Neuronal stem cell (in vitro differentiated cells): ENCODE measurements at regions not wholly inside any gene's neighbourhood (a gene's known extent, or its start where the extent isn't known, plus 50 kb on each side); places are given as distances from the start of the nearest gene placed in this dataset.

ENCODE experiments used
- DNase-seq: peaks from one replicate; pipeline ENCODE4 v3.0.0-alpha.2; 2013; ENCODE audit warnings: low spot score
- H2AFZ ChIP-seq: one replicate; pipeline ENCODE4 v1.6.1; 2013; ENCODE audit warnings: mild to moderate bottlenecking, low read length, inconsistent platforms
- H2AK5ac ChIP-seq: 2 replicates; pipeline ENCODE4 v1.6.1; 2013; ENCODE audit warnings: low read depth, mild to moderate bottlenecking, inconsistent platforms, low read length, moderate library complexity, mixed read lengths
- H2BK120ac ChIP-seq: 2 replicates; pipeline ENCODE4 v1.6.1; 2013; ENCODE audit warnings: low read depth, mild to moderate bottlenecking, inconsistent platforms, low read length, moderate library complexity, mixed read lengths
- H2BK12ac ChIP-seq: one replicate; pipeline ENCODE4 v1.6.1; 2013; ENCODE audit warnings: low read length, inconsistent platforms
- H2BK15ac ChIP-seq: 2 replicates; pipeline ENCODE4 v1.6.1; 2013; ENCODE audit warnings: mild to moderate bottlenecking, low read length, inconsistent platforms, mixed read lengths
- H2BK5ac ChIP-seq: one replicate; pipeline ENCODE4 v1.6.1; 2013; ENCODE audit warnings: inconsistent platforms, mild to moderate bottlenecking, low read length, moderate library complexity
- H3K14ac ChIP-seq: one replicate; pipeline ENCODE4 v1.6.1; 2013; ENCODE audit warnings: low read length, inconsistent platforms
- H3K18ac ChIP-seq: 2 replicates; pipeline ENCODE4 v1.6.1; 2013; ENCODE audit warnings: low read length, inconsistent platforms
- H3K23ac ChIP-seq: 2 replicates; pipeline ENCODE4 v1.6.1; 2013; ENCODE audit warnings: low read depth, mild to moderate bottlenecking, mixed read lengths, low read length, inconsistent platforms; ENCODE audit not compliant: poor library complexity
- H3K27ac ChIP-seq: replicated peaks from 3 replicates; pipeline ENCODE4 v1.5.1; 2013; ENCODE audit warnings: low read length, inconsistent platforms
- H3K27me3 ChIP-seq, 3 experiments: 2 replicates each; pipeline ENCODE4 v1.6.1; 2013; ENCODE audit warnings: low read length in 3 of 3, mild to moderate bottlenecking in 2 of 3, inconsistent platforms in 1 of 3, low read depth in 1 of 3, mixed read lengths in 1 of 3, moderate library complexity in 1 of 3; ENCODE audit not compliant: control insufficient read depth in 3 of 3, insufficient read depth in 3 of 3
- H3K36me3 ChIP-seq, 2 donors: replicated peaks in 1 of 2; 2 replicates each; pipeline ENCODE4 v1.6.1; 2013; ENCODE audit warnings: low read length in 2 of 2; ENCODE audit not compliant: control insufficient read depth in 2 of 2, insufficient read depth in 2 of 2
- H3K4ac ChIP-seq: 2 replicates; pipeline ENCODE4 v1.6.1; 2013; ENCODE audit warnings: inconsistent platforms, mild to moderate bottlenecking, low read length, moderate library complexity
- H3K4me1 ChIP-seq, 2 donors: 1 replicate in 1 of 2; 2 replicates in 1 of 2; pipeline ENCODE4 v1.6.1; 2013; ENCODE audit warnings: low read length in 2 of 2, low read depth in 1 of 2; ENCODE audit not compliant: control insufficient read depth in 2 of 2, insufficient read depth in 1 of 2
- H3K4me2 ChIP-seq: one replicate; pipeline ENCODE4 v1.6.1; 2013; ENCODE audit warnings: mild to moderate bottlenecking, low read length, inconsistent platforms; ENCODE audit not compliant: insufficient read depth, poor library complexity, severe bottlenecking
- H3K4me3 ChIP-seq, 2 donors: 2 replicates each; pipeline ENCODE4 v1.5.1; 2013; ENCODE audit warnings: low read length in 2 of 2, mild to moderate bottlenecking in 2 of 2, inconsistent platforms in 1 of 2, moderate library complexity in 1 of 2
- H3K79me1 ChIP-seq: one replicate; pipeline ENCODE4 v1.6.1; 2013; ENCODE audit warnings: low read depth, mild to moderate bottlenecking, inconsistent platforms, low read length, moderate library complexity
- H3K9ac ChIP-seq: one replicate; pipeline ENCODE4 v1.6.1; 2013; ENCODE audit warnings: mild to moderate bottlenecking, low read depth, low read length, inconsistent platforms; ENCODE audit not compliant: poor library complexity
- H3K9me3 ChIP-seq, 2 donors: replicated peaks in 1 of 2; 2 replicates each; pipeline versions ENCODE3 to v1.6.1; 2013; ENCODE audit warnings: low read length in 2 of 2, mild to moderate bottlenecking in 2 of 2, inconsistent platforms in 1 of 2, low read depth in 1 of 2, mixed read lengths in 1 of 2, moderate library complexity in 1 of 2; ENCODE audit not compliant: control insufficient read depth in 2 of 2, insufficient read depth in 1 of 2
- H4K8ac ChIP-seq: one replicate; pipeline ENCODE4 v1.6.1; 2013; ENCODE audit warnings: low read depth, mild to moderate bottlenecking, inconsistent platforms, low read length, moderate library complexity
- H4K91ac ChIP-seq: one replicate; pipeline ENCODE4 v1.6.1; 2013; ENCODE audit warnings: low read length, low read depth, mild to moderate bottlenecking, inconsistent platforms; ENCODE audit not compliant: poor library complexity
- WGBS, 2 donors: extraction: QIAGEN DNeasy Blood & Tissue Kit; methylation state at CpG; one replicate each; pipeline ENCODE4 v1.1.7; 2013; ENCODE audit warnings: missing lambda C conversion rate in 2 of 2, mixed read lengths in 1 of 2; ENCODE audit not compliant: insufficient read length in 2 of 2, insufficient replicate concordance in 1 of 2; ENCODE audit errors: extremely low coverage in 2 of 2; 5-methylcytosine and 5-hydroxymethylcytosine counted together

DNA sequence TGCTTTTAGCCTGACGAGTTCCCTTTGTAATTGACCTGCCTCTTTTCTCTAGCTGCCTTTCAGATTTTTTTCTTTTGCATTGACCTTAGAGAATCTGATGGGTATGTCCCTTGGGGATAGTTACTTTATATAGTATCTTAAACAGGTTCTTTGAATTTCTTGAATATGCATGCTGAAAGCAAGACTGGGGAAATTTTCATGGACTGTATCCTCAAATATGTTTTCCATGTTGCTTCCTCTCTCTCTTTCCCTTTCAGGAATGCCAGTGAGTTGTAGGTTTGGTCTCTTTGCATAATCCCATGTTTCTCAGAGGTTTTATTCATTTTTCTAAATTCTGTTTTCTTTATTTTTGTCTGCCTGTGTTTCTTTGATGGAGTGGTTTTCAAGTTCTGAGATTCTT is 81.8 kb upstream of the CPNE4 start:
- WGBS, 2 donors: no CpG with 5 or more reads among the region's 1 CpG
- Histone ChIP-seq H2BK5ac (no peak overlapping the region), H3K79me1 (no peaks in the 10 kb centered on the region), H3K4me1 (no peaks in the 10 kb centered on the region), H2AK5ac (no peak overlapping the region), H4K8ac (no peak overlapping the region), H3K9me3 (peaks cover 0 to 1% of the 10 kb centered on the region in 2 donors), H3K27me3 (no peaks in the 10 kb centered on the region), H3K27ac (no peak overlapping the region), H3K4me2 (no peak overlapping the region), H3K14ac (no peak overlapping the region), H4K91ac (no peak overlapping the region), H3K23ac (no peak overlapping the region), H2BK120ac (no peak overlapping the region), H2BK15ac (no peak overlapping the region), H3K4ac (no peak overlapping the region), H3K18ac (no peak overlapping the region), H2BK12ac (no peak overlapping the region), H3K36me3 (no peaks in the 10 kb centered on the region), H2AFZ (no peak overlapping the region), H3K9ac (no peak overlapping the region), H3K4me3 (no peak overlapping the region)
- DNase-seq: no peak

DNA sequence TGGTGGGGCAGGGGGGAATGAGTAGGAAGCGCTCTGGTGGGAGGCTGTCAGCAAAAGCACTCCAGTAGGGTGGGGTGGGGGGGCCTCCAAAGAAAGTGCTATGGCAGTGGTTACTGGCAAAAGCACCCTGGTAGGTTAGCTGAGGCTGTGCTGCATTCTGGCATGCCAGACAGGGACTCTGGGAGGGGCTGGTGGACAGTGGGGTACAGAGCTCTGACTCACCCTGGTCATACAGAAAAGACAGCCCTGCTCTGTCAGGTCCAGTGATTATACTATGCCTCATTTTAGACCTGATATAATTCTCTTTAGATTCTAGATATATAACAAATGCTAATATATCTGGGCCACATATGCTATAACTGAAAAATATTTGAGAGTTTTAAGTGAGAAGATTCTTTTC is 82.8 kb upstream of the CPNE4 start:
- peak overlapping the region; percentile 44 for H3K18ac ChIP-seq
- H3K27ac ChIP-seq: no peak overlapping the region
- H3K36me3 ChIP-seq: no peaks in the 10 kb centered on the region
- no peaks in the 10 kb centered on the region for H3K79me1 ChIP-seq
- no peak overlapping the region for H2BK15ac ChIP-seq
- peaks cover 0 to 1% of the 10 kb centered on the region in 2 donors for H3K9me3 ChIP-seq
- H3K4me1 ChIP-seq: no peaks in the 10 kb centered on the region
- H2AFZ ChIP-seq: no peak overlapping the region
- no peak overlapping the region for H4K8ac ChIP-seq
- no peak overlapping the region for H4K91ac ChIP-seq
- H2BK5ac ChIP-seq: no peak overlapping the region
- no peak overlapping the region for H2AK5ac ChIP-seq
- no peak overlapping the region for H3K14ac ChIP-seq
- H3K23ac ChIP-seq: no peak overlapping the region
- no peaks in the 10 kb centered on the region for H3K27me3 ChIP-seq
- no peak overlapping the region for H3K4me3 ChIP-seq
- no CpG with 5 or more reads among the region's 1 CpG for WGBS, 2 donors
- no peak for DNase-seq
- H3K9ac ChIP-seq: no peak overlapping the region
- H2BK120ac ChIP-seq: no peak overlapping the region
- H3K4ac ChIP-seq: no peak overlapping the region
- H2BK12ac ChIP-seq: no peak overlapping the region
- no peak overlapping the region for H3K4me2 ChIP-seq

DNA sequence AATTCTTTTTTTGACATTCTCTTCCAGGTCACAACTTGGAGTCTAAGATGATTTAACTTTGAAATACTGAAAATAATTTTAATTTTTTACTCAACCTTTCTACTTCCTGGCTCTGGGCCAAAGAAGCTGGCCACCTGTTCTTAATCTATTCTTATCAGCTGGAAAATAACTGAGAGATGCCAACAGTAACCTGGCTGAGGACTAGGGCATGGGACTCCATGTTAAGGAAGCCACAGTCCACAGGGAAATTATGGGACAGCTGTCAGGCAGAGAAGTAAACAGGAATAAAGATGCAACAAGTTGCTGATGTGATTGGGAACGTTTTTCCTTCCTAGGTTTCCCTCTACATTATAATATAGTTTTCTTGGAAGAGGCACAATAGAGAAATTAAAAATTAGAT is 84.7 kb upstream of the CPNE4 start:
- Histone ChIP-seq H2BK5ac (no peak overlapping the region), H3K4ac (no peak overlapping the region), H3K4me3 (no peak overlapping the region), H3K27me3 (no peaks in the 10 kb centered on the region), H2BK15ac (no peak overlapping the region), H3K4me2 (no peak overlapping the region), H3K18ac (no peak overlapping the region), H3K9me3 (no peaks in the 10 kb centered on the region), H3K14ac (no peak overlapping the region), H4K8ac (no peak overlapping the region), H3K27ac (no peak overlapping the region), H2AFZ (no peak overlapping the region), H3K4me1 (no peaks in the 10 kb centered on the region), H2BK120ac (no peak overlapping the region), H3K79me1 (no peaks in the 10 kb centered on the region), H2AK5ac (no peak overlapping the region), H3K9ac (no peak overlapping the region), H4K91ac (no peak overlapping the region), H2BK12ac (no peak overlapping the region), H3K23ac (no peak overlapping the region), H3K36me3 (no peaks in the 10 kb centered on the region)
- WGBS, 2 donors: no CpG with 5 or more reads among the region's 1 CpG
- DNase-seq: no peak

DNA sequence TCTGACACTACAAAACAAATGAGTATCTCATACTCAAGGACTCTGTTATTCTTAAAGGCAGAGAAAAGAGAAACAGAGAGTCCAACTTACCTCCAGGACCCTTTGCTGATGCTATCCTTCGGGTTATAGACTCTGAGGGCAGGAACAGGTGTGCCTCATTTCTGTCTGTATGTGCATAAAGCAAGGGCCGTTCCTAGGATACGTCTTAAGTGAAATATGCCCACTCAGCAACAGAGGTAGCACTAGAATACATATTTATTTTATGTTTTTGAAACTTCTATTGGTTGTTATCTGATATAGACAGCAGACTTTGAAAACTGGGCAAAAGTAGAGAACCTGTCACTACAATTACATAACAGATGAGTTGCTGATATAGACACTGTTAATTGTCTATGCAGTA is 89.3 kb upstream of the CPNE4 start:
- Histone ChIP-seq H4K91ac (no peak overlapping the region), H2BK5ac (no peak overlapping the region), H3K27me3 (no peaks in the 10 kb centered on the region), H3K79me1 (no peaks in the 10 kb centered on the region), H3K23ac (no peak overlapping the region), H3K9me3 (no peaks in the 10 kb centered on the region), H4K8ac (no peak overlapping the region), H3K14ac (no peak overlapping the region), H2BK120ac (no peak overlapping the region), H3K4me3 (no peak overlapping the region), H3K4ac (no peak overlapping the region), H2AK5ac (no peak overlapping the region), H3K36me3 (no peaks in the 10 kb centered on the region), H2BK15ac (no peak overlapping the region), H2AFZ (no peak overlapping the region), H3K4me2 (no peak overlapping the region), H3K27ac (no peak overlapping the region), H3K18ac (no peak overlapping the region), H3K4me1 (no peaks in the 10 kb centered on the region), H2BK12ac (no peak overlapping the region), H3K9ac (no peak overlapping the region)
- WGBS, 2 donors: no CpG with 5 or more reads among the region's 3 CpGs
- DNase-seq: no peak
